SJSA1 (cell line): ENCODE measurements at regions not wholly inside any gene's neighbourhood (a gene's known extent, or its start where the extent isn't known, plus 50 kb on each side); places are given as distances from the start of the nearest gene placed in this dataset.

Source experiments
- DNase-seq, 2 experiments: peaks; one replicate each; pipeline ENCODE4 v3.0.0-alpha.2; 2015 to 2020; ENCODE audit warnings: low spot score in 2 of 2, low read depth in 1 of 2
- H3K27ac ChIP-seq: fragments of 250-450 bp; sonication (Bioruptor Pico); 2 replicates; pipeline ENCODE4 v1.5.1; 2020; ENCODE audit warnings: mild to moderate bottlenecking, moderate library complexity
- H3K27me3 ChIP-seq: fragments of 250-450 bp; sonication (Bioruptor Pico); replicated peaks from 2 replicates; pipeline ENCODE4 v1.5.1; 2020; ENCODE audit warnings: mild to moderate bottlenecking, moderate library complexity
- H3K36me3 ChIP-seq: fragments of 250-450 bp; sonication (Bioruptor Pico); 2 replicates; pipeline ENCODE4 v1.5.1; 2020; ENCODE audit warnings: mild to moderate bottlenecking
- H3K4me1 ChIP-seq: fragments of 250-450 bp; sonication (Bioruptor Pico); replicated peaks from 2 replicates; pipeline ENCODE4 v1.6.1; 2021; ENCODE audit warnings: mild to moderate bottlenecking
- H3K4me3 ChIP-seq: fragments of 250-450 bp; sonication (Bioruptor Pico); 2 replicates; pipeline ENCODE4 v1.5.1; 2020; ENCODE audit warnings: mild to moderate bottlenecking
- H3K9me3 ChIP-seq: fragments of 250-450 bp; sonication (Bioruptor Pico); replicated peaks from 2 replicates; pipeline ENCODE4 v1.5.1; 2020; ENCODE audit warnings: mild to moderate bottlenecking

- DNase-seq = peak in 1 of 2 experiments; percentile 47
- no peaks in the 10 kb centered on the region for H3K27me3 ChIP-seq
- H3K36me3 ChIP-seq = no peaks in the 10 kb centered on the region
- H3K4me1 ChIP-seq = peaks cover 11% of the 10 kb centered on the region
- no peak overlapping the region for H3K4me3 ChIP-seq
- no peaks in the 10 kb centered on the region for H3K9me3 ChIP-seq
- no peak overlapping the region for H3K27ac ChIP-seq
These were observed 485.6 kb downstream of the ZSWIM6 start for GRCh38 chr5:61817472-61818326.

DNA sequence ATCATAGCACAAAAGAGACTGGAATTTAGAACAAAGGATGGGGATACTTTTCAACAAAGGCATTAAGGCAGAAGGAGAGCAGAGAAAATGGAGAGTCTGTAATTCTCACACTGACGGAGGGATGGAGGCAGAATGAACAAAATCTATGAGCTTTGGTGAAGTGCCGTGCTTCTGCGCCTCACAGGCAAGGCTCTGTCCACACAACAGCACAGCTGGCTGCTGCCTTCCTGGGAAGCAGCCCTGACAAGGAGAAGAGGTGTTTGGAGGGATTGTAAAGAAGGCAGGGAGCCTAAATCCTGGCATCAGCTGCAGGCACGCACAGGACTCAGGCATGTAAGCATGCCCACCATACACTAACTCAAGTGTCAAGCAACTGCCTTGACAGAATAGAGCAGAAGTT lies 485.2 kb upstream of the KIF2A start:
- no peaks in the 10 kb centered on the region for H3K36me3 ChIP-seq
- no peak for DNase-seq
- H3K4me1 ChIP-seq = peaks cover 11% of the 10 kb centered on the region
- H3K4me3 ChIP-seq = no peak overlapping the region
- peaks cover 4% of the 10 kb centered on the region; the same call in 1 of the 2 replicates for H3K27me3 ChIP-seq
- no peaks in the 10 kb centered on the region for H3K9me3 ChIP-seq
- H3K27ac ChIP-seq = no peak overlapping the region

DNA sequence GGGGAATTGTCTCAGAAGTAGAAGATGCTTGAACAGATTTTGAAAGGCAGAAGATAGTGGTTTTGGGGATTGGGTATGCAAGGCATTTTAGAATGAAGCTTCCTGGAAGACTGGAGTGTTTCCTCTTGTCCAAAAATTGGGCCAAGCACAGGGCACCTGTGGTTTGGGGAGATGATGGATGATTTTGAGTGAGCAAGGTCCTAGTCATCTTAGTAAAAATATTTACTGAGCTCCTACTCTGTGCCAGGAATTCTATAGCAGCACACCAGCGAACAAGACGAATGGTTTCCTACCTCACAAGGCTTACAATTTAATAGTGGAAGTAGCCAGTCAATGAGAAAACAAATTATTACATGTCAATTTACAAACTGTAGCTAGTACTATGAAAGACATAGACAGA lies 484.4 kb upstream of the KIF2A start:
- Histone ChIP-seq H3K27me3 (peaks cover 4% of the 10 kb centered on the region; the same call in 1 of the 2 replicates), H3K4me3 (no peak overlapping the region), H3K27ac (no peak overlapping the region), H3K4me1 (peaks cover 11% of the 10 kb centered on the region), H3K9me3 (no peaks in the 10 kb centered on the region), H3K36me3 (no peaks in the 10 kb centered on the region)
- no peak for DNase-seq

DNA sequence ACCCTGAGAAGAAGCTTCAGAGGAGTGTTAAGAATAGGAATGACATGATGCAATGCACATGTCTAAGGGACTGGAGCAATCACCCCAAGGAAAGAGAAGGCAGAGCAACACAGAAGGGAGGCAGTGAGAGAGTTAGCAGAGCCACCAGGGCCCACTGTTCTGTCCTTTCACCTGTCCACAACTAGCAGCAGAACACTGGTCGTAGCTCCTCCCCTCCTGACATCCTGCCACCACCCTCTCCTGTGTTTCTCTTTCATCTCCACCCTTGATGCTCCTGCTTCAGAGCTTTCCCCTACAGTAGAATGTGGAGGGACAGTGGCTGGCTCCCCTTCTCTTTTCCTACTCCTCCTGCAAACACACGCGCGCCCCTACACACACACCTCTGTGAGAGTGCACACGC lies 483.4 kb upstream of the KIF2A start:
- H3K27ac ChIP-seq = no peak overlapping the region
- DNase-seq = no peak
- no peak overlapping the region for H3K4me3 ChIP-seq
- H3K27me3 ChIP-seq = peaks cover 4% of the 10 kb centered on the region; the same call in 1 of the 2 replicates
- no peaks in the 10 kb centered on the region for H3K36me3 ChIP-seq
- peaks cover 2% of the 10 kb centered on the region for H3K4me1 ChIP-seq
- H3K9me3 ChIP-seq = no peaks in the 10 kb centered on the region

- Histone ChIP-seq H3K27ac (no peak overlapping the region), H3K9me3 (no peaks in the 10 kb centered on the region), H3K4me3 (no peak overlapping the region), H3K4me1 (no peaks in the 10 kb centered on the region), H3K36me3 (no peaks in the 10 kb centered on the region), H3K27me3 (peaks cover 4% of the 10 kb centered on the region; the same call in 1 of the 2 replicates)
- DNase-seq = no peak
These were observed 482.9 kb upstream of the KIF2A start for GRCh38 chr5:61823065-61823464.

- Histone ChIP-seq H3K4me3 (no peak overlapping the region), H3K27me3 (peaks cover 4% of the 10 kb centered on the region; the same call in 1 of the 2 replicates), H3K4me1 (no peaks in the 10 kb centered on the region), H3K9me3 (no peaks in the 10 kb centered on the region), H3K27ac (no peak overlapping the region), H3K36me3 (no peaks in the 10 kb centered on the region)
- no peak for DNase-seq
These were observed 482.2 kb upstream of the KIF2A start for GRCh38 chr5:61823781-61824180.

GRCh38 chr5:61824396-61824795 lies 481.6 kb upstream of the KIF2A start:
- Histone ChIP-seq H3K36me3 (no peaks in the 10 kb centered on the region), H3K27ac (no peak overlapping the region), H3K9me3 (no peaks in the 10 kb centered on the region), H3K27me3 (peaks cover 4% of the 10 kb centered on the region; the same call in 1 of the 2 replicates), H3K4me3 (no peak overlapping the region), H3K4me1 (no peaks in the 10 kb centered on the region)
- DNase-seq = no peak

DNA sequence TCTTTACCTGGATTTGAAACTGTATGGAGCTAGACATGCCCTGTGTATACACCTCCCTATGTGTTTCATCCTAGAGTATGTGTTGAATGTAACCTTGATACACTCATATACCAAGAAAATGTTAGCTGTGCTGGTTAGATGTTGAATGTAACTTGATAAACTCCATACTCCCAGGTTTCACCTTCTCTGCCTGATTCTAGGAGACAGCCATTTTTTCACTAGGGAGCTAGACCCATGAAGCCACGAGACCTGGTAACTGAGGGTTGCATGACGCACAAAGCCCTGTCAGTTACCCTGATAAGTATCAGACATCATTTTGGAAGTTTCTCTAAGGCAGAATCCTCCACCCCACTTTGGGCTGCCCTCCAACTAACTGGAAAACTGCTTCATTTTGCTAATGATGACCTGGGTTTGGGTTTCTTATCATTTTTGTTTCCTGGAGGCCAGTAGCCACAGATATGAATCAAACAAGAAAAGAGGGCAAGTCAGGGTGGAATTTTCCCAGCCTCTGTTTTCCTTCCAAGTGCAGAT lies 478.5 kb upstream of the KIF2A start:
- Histone ChIP-seq H3K27me3 (peaks cover 4% of the 10 kb centered on the region; the same call in 1 of the 2 replicates), H3K4me3 (no peak overlapping the region), H3K36me3 (no peaks in the 10 kb centered on the region), H3K9me3 (no peaks in the 10 kb centered on the region), H3K27ac (no peak overlapping the region), H3K4me1 (no peaks in the 10 kb centered on the region)
- no peak for DNase-seq

DNA sequence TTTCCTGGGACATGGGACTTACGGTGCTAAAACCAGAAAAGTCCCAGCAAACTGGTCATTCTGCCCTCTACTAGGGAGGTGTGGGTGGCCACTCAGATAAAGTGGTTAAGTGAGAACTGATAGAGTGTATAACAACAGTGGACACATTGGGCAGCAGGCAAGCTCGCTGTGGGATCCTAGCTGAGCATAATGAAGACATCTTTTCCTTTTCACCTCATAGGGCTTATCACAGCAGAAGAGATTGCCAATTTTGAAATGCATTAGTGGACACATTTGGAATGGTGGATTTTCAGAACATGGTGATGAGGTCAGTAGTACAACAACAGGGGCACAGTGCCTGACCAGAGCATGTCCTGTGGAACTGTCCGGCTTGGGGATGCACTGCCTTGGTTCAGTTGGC lies 477.1 kb upstream of the KIF2A start:
- H3K4me3 ChIP-seq = no peak overlapping the region
- peaks cover 4% of the 10 kb centered on the region; the same call in 1 of the 2 replicates for H3K27me3 ChIP-seq
- no peaks in the 10 kb centered on the region for H3K9me3 ChIP-seq
- H3K4me1 ChIP-seq = no peaks in the 10 kb centered on the region
- no peaks in the 10 kb centered on the region for H3K36me3 ChIP-seq
- no peak for DNase-seq
- no peak overlapping the region for H3K27ac ChIP-seq

- no peaks in the 10 kb centered on the region for H3K4me1 ChIP-seq
- no peaks in the 10 kb centered on the region for H3K36me3 ChIP-seq
- no peak overlapping the region for H3K27ac ChIP-seq
- no peak overlapping the region for H3K4me3 ChIP-seq
- DNase-seq = no peak
- no peaks in the 10 kb centered on the region for H3K9me3 ChIP-seq
- H3K27me3 ChIP-seq = no peaks in the 10 kb centered on the region
These were observed 474.3 kb upstream of the KIF2A start for GRCh38 chr5:61831736-61832135.

DNA sequence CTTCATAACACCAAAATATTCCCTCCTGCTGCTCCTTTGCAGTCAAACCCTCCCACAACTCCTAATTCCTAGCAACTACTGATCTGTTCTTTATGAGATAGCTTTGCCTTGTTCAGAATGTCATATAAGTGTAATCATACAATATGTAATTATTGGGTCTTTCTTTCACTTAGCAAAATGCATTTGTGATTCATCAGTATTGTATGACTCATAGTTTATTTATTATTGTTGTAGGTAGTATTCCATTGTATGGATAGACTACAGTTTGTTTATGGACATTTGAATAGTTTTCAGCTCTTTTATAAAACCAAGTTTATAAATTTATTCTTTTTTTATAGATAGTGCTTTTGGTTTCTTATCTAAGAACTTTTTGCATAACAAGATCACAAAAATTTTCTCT lies 468.2 kb upstream of the KIF2A start:
- no peaks in the 10 kb centered on the region for H3K27me3 ChIP-seq
- no peaks in the 10 kb centered on the region for H3K4me1 ChIP-seq
- no peaks in the 10 kb centered on the region for H3K9me3 ChIP-seq
- H3K27ac ChIP-seq = no peak overlapping the region
- H3K36me3 ChIP-seq = no peaks in the 10 kb centered on the region
- no peak overlapping the region for H3K4me3 ChIP-seq
- no peak for DNase-seq

GRCh38 chr5:61840361-61840760 lies 465.6 kb upstream of the KIF2A start:
- no peaks in the 10 kb centered on the region for H3K27me3 ChIP-seq
- no peaks in the 10 kb centered on the region for H3K4me1 ChIP-seq
- no peaks in the 10 kb centered on the region for H3K9me3 ChIP-seq
- DNase-seq = no peak
- H3K27ac ChIP-seq = no peak overlapping the region
- no peaks in the 10 kb centered on the region for H3K36me3 ChIP-seq
- no peak overlapping the region for H3K4me3 ChIP-seq

DNA sequence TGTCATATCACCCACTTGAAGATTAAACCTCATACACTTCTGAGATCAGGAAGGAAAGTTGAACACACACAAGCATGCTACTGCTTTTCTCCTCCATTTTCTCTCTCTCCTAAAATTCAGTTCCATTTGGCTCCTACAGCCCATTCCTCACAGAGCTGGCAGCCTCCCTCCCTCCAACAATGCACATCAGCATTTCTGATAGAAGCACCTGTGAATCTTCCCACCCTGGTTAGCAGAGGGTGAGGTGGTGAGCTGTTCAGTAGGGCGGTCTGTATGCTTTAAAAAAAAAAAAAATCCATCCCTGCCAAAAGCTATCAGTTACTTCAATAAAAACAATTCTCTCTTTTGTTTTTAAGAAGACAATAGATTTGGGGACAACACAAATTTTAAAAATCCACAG lies 463.2 kb upstream of the KIF2A start:
- DNase-seq = no peak

DNA sequence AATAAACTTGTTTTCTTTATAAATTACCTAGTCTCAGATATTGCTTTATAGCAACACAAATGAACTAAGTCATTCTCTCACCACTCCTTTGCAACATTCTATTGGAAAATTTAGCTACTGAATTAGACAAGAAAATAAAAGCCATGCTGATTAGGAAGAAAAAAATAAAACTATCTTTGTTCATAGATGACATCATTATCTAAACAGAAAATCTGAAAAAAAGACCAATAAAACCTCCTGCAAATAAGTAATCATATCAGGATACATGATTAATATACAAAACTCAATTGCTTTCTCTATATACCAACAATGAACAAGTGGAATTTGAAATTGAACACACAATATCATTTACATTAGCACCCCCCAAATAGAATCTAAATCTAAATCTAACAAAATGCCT lies 455.3 kb upstream of the KIF2A start:
- no peak for DNase-seq
- Histone ChIP-seq H3K9me3 (no peaks in the 10 kb centered on the region), H3K36me3 (no peaks in the 10 kb centered on the region), H3K4me1 (no peaks in the 10 kb centered on the region), H3K27me3 (no peaks in the 10 kb centered on the region), H3K4me3 (no peak overlapping the region), H3K27ac (no peak overlapping the region)

More for the DNA sequence above, 463.2 kb upstream of the KIF2A start:
- no peaks in the 10 kb centered on the region for H3K9me3 ChIP-seq
- no peaks in the 10 kb centered on the region for H3K4me1 ChIP-seq
- no peaks in the 10 kb centered on the region for H3K36me3 ChIP-seq
- H3K4me3 ChIP-seq = no peak overlapping the region
- no peaks in the 10 kb centered on the region for H3K27me3 ChIP-seq
- H3K27ac ChIP-seq = no peak overlapping the region
